GM18507 (cell line): ENCODE measurements at regions not wholly inside any gene's neighbourhood (a gene's known extent, or its start where the extent isn't known, plus 50 kb on each side); places are given as distances from the start of the nearest gene placed in this dataset.

Experiments
- DNase-seq: peaks from one replicate; pipeline ENCODE4 v3.0.0; 2011; ENCODE audit warnings: low read depth; ENCODE audit not compliant: insufficient read length; ENCODE audit errors: extremely low spot score
- FAIRE-seq: peaks from 2 replicates; lab custom pipeline; 2011; peaks lifted over from hg19 to GRCh38; lab: Jason Lieb, UNC

- DNase-seq (no peak), FAIRE-seq (no peak)
Measured at GRCh38 chr9:82201196-82201595, 212.6 kb downstream of the SPATA31D1 start.

GRCh38 chr9:82202808-82203207, 214.2 kb downstream of the SPATA31D1 start:
- FAIRE-seq (no peak), DNase-seq (no peak)

GRCh38 chr9:82206490-82206889, 217.9 kb downstream of the SPATA31D1 start:
- FAIRE-seq: no peak
- no peak for DNase-seq

GRCh38 chr9:82206946-82207345, 218.4 kb downstream of the SPATA31D1 start:
- DNase-seq: no peak
- no peak for FAIRE-seq

- DNase-seq (no peak), FAIRE-seq (no peak)
Measured at GRCh38 chr9:82208741-82209450, 220.3 kb downstream of the SPATA31D1 start.

- DNase-seq (no peak), FAIRE-seq (no peak)
Measured at GRCh38 chr9:82209797-82210470, 221.4 kb downstream of the SPATA31D1 start.

GRCh38 chr9:82212885-82213284, 224.3 kb downstream of the SPATA31D1 start:
- no peak for DNase-seq

GRCh38 chr9:82216435-82216834, 227.9 kb downstream of the SPATA31D1 start:
- FAIRE-seq (no peak), DNase-seq (no peak)

More at GRCh38 chr9:82212885-82213284, 224.3 kb downstream of the SPATA31D1 start:
- FAIRE-seq: no peak

- DNase-seq (no peak), FAIRE-seq (no peak)
Measured at GRCh38 chr9:82223442-82223841, 234.9 kb downstream of the SPATA31D1 start.

- no peak for FAIRE-seq
- DNase-seq: no peak
Measured at GRCh38 chr9:82231411-82231810, 242.8 kb downstream of the SPATA31D1 start.

- DNase-seq (no peak), FAIRE-seq (no peak)
Measured at GRCh38 chr9:82234160-82234943, 245.8 kb downstream of the SPATA31D1 start.

GRCh38 chr9:82242285-82242963, 253.9 kb downstream of the SPATA31D1 start:
- DNase-seq: no peak
- no peak for FAIRE-seq

GRCh38 chr9:82247318-82247717, 258.7 kb downstream of the SPATA31D1 start:
- DNase-seq: no peak

GRCh38 chr9:82252116-82252515, 263.5 kb downstream of the SPATA31D1 start:
- FAIRE-seq: no peak
- DNase-seq: no peak

More at GRCh38 chr9:82247318-82247717, 258.7 kb downstream of the SPATA31D1 start:
- FAIRE-seq: no peak

GRCh38 chr9:82254646-82255367, 266.2 kb downstream of the SPATA31D1 start:
- FAIRE-seq (no peak), DNase-seq (no peak)

- FAIRE-seq (no peak), DNase-seq (no peak)
Measured at GRCh38 chr9:82255481-82256176, 267.1 kb downstream of the SPATA31D1 start.

GRCh38 chr9:82260691-82261090, 272.1 kb downstream of the SPATA31D1 start:
- FAIRE-seq: no peak
- DNase-seq: no peak

GRCh38 chr9:82263619-82264018, 275.0 kb downstream of the SPATA31D1 start:
- FAIRE-seq: no peak
- no peak for DNase-seq
